Thoracic aorta (tissue), 2 donors: ENCODE measurements at regions not wholly inside any gene's neighbourhood (a gene's known extent, or its start where the extent isn't known, plus 50 kb on each side); places are given as distances from the start of the nearest gene placed in this dataset.

Experiments
- ATAC-seq: fragments of 150-250 bp; one replicate; pipeline ENCODE4 v1.8.0; 2017; ENCODE audit warnings: low read depth; ENCODE audit not compliant: insufficient number of reproducible peaks, low FRiP score
- DNase-seq: peaks from one replicate; pipeline ENCODE4 v3.0.0-alpha.2; 2020; ENCODE audit warnings: low spot score
- H3K27ac ChIP-seq, 2 donors: fragments of 200-600 bp; sonication (generic); 1 replicate in 1 of 2; 2 replicates in 1 of 2; pipeline ENCODE4 v1.5.1; 2016; ENCODE audit warnings: mild to moderate bottlenecking in 2 of 2, moderate library complexity in 2 of 2
- H3K27me3 ChIP-seq: fragments of 200-600 bp; sonication (generic); replicated peaks from 2 replicates; pipeline ENCODE4 v1.6.0; 2016; ENCODE audit warnings: mild to moderate bottlenecking; ENCODE audit not compliant: insufficient read depth
- H3K36me3 ChIP-seq: fragments of 200-600 bp; sonication (generic); one replicate; pipeline ENCODE4 v1.5.1; 2016
- H3K4me1 ChIP-seq, 2 donors: fragments of 200-600 bp; sonication (generic); 1 replicate in 1 of 2; 2 replicates in 1 of 2; pipeline versions ENCODE4 v1.5.1 to v1.6.0; 2016; ENCODE audit warnings: low read depth in 2 of 2, mild to moderate bottlenecking in 1 of 2; ENCODE audit not compliant: control insufficient read depth in 1 of 2
- H3K4me3 ChIP-seq: fragments of 200-600 bp; sonication (generic); 2 replicates; pipeline ENCODE4 v1.5.1; 2016; ENCODE audit warnings: mild to moderate bottlenecking
- H3K9me3 ChIP-seq: fragments of 200-600 bp; sonication (generic); 2 replicates; pipeline ENCODE4 v1.5.1; 2016
- TF ChIP-seq, protein P1 (sequence below): fragments of 200-600 bp; sonication (generic); IDR thresholded peaks from one replicate; pipeline ENCODE4 v1.5.1; 2019; ENCODE audit warnings: antibody characterized with exemption

DNA sequence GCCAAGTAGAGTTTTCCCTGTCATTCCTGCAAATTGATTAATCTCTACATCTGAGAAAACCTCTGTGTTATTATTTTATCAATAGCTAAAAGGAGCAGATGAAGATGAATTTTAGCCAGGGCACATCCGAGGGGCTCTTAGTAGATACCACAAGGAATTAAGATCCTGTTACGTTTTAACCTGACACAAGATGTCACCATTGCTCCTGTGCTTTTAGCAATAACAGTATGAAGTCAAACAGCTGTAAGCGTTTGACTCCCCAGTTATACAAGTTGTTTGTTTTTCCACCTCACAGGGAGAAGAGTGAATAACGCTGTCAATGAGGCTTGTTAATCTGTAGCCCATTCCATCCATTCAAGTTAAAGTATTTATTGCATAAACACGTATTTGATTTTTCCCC, 76.0 kb upstream of the AP1S2 start:
- TF ChIP-seq, protein P1, sequence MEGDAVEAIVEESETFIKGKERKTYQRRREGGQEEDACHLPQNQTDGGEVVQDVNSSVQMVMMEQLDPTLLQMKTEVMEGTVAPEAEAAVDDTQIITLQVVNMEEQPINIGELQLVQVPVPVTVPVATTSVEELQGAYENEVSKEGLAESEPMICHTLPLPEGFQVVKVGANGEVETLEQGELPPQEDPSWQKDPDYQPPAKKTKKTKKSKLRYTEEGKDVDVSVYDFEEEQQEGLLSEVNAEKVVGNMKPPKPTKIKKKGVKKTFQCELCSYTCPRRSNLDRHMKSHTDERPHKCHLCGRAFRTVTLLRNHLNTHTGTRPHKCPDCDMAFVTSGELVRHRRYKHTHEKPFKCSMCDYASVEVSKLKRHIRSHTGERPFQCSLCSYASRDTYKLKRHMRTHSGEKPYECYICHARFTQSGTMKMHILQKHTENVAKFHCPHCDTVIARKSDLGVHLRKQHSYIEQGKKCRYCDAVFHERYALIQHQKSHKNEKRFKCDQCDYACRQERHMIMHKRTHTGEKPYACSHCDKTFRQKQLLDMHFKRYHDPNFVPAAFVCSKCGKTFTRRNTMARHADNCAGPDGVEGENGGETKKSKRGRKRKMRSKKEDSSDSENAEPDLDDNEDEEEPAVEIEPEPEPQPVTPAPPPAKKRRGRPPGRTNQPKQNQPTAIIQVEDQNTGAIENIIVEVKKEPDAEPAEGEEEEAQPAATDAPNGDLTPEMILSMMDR = no peak
- no peak overlapping the region for H3K27ac ChIP-seq
- H3K4me1 ChIP-seq = no peaks in the 10 kb centered on the region
- no peaks in the 10 kb centered on the region for H3K27me3 ChIP-seq
- H3K4me3 ChIP-seq = no peak overlapping the region
- ATAC-seq (no peak), DNase-seq (no peak)
- H3K36me3 ChIP-seq = no peaks in the 10 kb centered on the region
- H3K9me3 ChIP-seq = no peaks in the 10 kb centered on the region

DNA sequence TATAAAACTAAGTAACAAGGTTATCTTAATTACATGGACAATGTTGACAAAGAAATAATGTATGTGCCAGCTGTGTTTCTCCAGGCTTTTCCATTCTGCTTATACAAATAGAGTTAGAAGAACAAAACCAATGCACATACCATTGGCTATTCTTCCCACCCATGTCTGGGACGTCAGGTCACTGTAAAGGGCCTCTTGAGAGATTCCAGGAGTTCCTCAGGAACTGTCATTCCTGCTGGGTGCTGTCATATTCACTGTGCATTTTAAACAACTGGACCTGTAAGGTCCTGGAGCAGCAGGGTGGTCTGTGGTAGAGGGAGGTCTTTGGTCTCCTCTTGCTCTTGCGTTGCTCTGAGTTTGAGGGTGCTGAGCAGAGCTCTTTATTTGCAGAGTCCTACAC, 74.6 kb upstream of the AP1S2 start:
- TF ChIP-seq, protein P1 = no peak
- ATAC-seq = no peak
- Histone ChIP-seq H3K9me3 (no peaks in the 10 kb centered on the region), H3K4me3 (no peak overlapping the region), H3K4me1 (no peaks in the 10 kb centered on the region), H3K36me3 (no peaks in the 10 kb centered on the region), H3K27me3 (no peaks in the 10 kb centered on the region), H3K27ac (no peak overlapping the region)
- no peak for DNase-seq

DNA sequence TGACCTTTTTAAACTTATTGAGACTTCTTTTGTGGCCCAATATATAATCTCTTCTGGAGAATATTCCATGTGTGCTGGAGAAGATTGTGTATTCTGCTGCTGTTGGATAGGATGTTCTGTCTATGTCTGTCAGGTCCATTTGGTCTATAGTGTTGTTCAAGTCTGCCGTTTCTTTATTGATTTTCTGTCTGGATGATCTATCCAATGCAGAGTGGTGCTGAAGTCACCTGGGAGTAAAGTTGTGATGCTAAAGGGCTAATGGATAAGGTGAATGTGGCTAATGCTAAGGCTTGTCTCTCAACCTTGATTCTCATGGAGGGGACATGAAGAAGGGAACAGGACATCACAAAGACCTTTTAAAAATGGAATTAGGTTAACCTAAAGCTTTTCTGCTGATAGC, 72.0 kb upstream of the AP1S2 start:
- TF ChIP-seq, protein P1 = no peak
- H3K36me3 ChIP-seq = no peaks in the 10 kb centered on the region
- H3K4me3 ChIP-seq = no peak overlapping the region
- no peak overlapping the region for H3K27ac ChIP-seq
- H3K9me3 ChIP-seq = no peaks in the 10 kb centered on the region
- no peak for ATAC-seq
- no peak for DNase-seq
- no peaks in the 10 kb centered on the region for H3K27me3 ChIP-seq
- no peaks in the 10 kb centered on the region for H3K4me1 ChIP-seq

DNA sequence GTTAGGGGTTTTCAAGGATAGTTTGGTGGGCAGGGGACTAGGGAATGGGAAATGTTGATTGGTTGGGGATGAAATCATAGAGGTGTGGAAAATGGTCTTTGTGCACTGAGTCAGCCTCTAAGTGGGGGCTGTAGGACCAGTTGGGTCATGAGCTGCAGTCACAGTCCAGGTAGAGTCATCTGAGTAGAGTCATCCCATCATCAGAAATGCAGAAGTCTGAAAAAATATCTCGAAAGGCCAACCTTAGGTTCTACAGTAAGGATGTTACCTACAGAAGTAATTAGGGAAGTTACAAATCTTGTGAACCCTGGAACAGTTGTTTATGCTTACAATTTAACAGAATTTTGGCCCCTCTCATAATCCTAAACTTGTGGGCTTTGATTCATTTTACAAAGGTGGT, 63.4 kb upstream of the AP1S2 start:
- TF ChIP-seq, protein P1 = no peak
- Histone ChIP-seq H3K4me1 (no peaks in the 10 kb centered on the region), H3K27ac (no peak overlapping the region), H3K27me3 (no peaks in the 10 kb centered on the region), H3K9me3 (no peaks in the 10 kb centered on the region), H3K36me3 (no peaks in the 10 kb centered on the region), H3K4me3 (no peak overlapping the region)
- no peak for DNase-seq
- ATAC-seq = no peak

DNA sequence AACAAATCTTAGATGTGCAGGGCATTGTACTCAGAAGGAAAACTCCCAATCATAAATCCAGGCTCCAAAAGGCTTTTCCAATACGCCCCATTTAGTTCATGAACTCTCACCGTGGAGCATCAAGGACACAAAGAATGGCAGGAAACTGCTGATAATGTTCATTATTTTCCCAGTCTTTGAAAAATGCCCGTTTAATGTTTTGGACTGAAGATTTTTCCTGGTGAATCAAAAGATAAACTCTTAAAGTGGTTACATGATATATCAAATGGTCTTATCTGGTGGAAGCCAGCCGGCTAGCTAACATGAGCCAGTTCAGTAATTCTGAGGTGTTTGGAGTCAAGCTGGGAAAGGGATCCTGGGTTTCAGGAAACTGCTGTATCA, 62.1 kb upstream of the AP1S2 start:
- no peaks in the 10 kb centered on the region for H3K27me3 ChIP-seq
- H3K27ac ChIP-seq = no peak overlapping the region
- H3K4me1 ChIP-seq = no peaks in the 10 kb centered on the region
- no peak overlapping the region for H3K4me3 ChIP-seq
- H3K9me3 ChIP-seq = no peaks in the 10 kb centered on the region
- no peaks in the 10 kb centered on the region for H3K36me3 ChIP-seq
- ATAC-seq = no peak
- TF ChIP-seq, protein P1 = no peak
- DNase-seq = no peak
